ENCODE measurements at regions not wholly inside any gene's neighbourhood (a gene's known extent, or its start where the extent isn't known, plus 50 kb on each side); places are given as distances from the start of the nearest gene placed in this dataset.
A peak's percentile ranks its signal among the peaks of the same experiment; 100 is the strongest.

GRCh38 chr5:135216471-135217343, 182.3 kb downstream of the MACROH2A1 start:
- intact Hi-C loops (cut with DNase I), result no loop called here
- no peak for FAIRE-seq
- H3K4me3 ChIP-seq, result no peak overlapping the region
- no peaks in the 10 kb centered on the region for H3K27me3 ChIP-seq
- no peak for DNase-seq
- H3K27ac ChIP-seq, result no peak overlapping the region
- no peak for ATAC-seq
- no peaks in the 10 kb centered on the region for H3K4me1 ChIP-seq
- no peak for TF ChIP-seq CTCF (IDR thresholded peaks at IDR 0.05)
- H3K36me3 ChIP-seq, result no peaks in the 10 kb centered on the region
- H3K9me3 ChIP-seq, result no peaks in the 10 kb centered on the region

GRCh38 chr5:135215617-135216470, 181.8 kb upstream of the PITX1 start:
- Histone ChIP-seq H3K36me3 (no peaks in the 10 kb centered on the region), H3K9me3 (no peaks in the 10 kb centered on the region), H3K27ac (no peak overlapping the region), H3K4me1 (no peaks in the 10 kb centered on the region), H3K27me3 (no peaks in the 10 kb centered on the region), H3K4me3 (no peak overlapping the region)
- FAIRE-seq (no peak), ATAC-seq (no peak), DNase-seq (no peak)
- WGBS, 2 donors, result 65 to 74% methylated on average over 7 of the region's 7 CpGs
- intact Hi-C loops (cut with DNase I), result no loop called here
- TF ChIP-seq CTCF (IDR thresholded peaks at IDR 0.05), result no peak

- intact Hi-C loops (cut with DNase I), result no loop called here
- ATAC-seq (peak in 2 of 4 donors; percentile 42 to 63), DNase-seq (no peak), FAIRE-seq (no peak)
- no peaks in the 10 kb centered on the region for H3K36me3 ChIP-seq
- H3K27ac ChIP-seq, result no peak overlapping the region
- H3K27me3 ChIP-seq, result no peaks in the 10 kb centered on the region
- H3K9me3 ChIP-seq, result no peaks in the 10 kb centered on the region
- H3K4me1 ChIP-seq, result no peaks in the 10 kb centered on the region
- H3K4me3 ChIP-seq, result no peak overlapping the region
- WGBS, 2 donors, result 46 to 53% methylated on average over 7 of the region's 7 CpGs
- TF ChIP-seq CTCF (IDR thresholded peaks at IDR 0.05), result no peak
Observed at GRCh38 chr5:135214897-135215616, 181.0 kb upstream of the PITX1 start.

- 60 to 63% methylated on average over 15 of the region's 15 CpGs for WGBS, 2 donors
- Histone ChIP-seq H3K4me3 (no peak overlapping the region), H3K4me1 (no peaks in the 10 kb centered on the region), H3K27ac (no peak overlapping the region), H3K9me3 (no peaks in the 10 kb centered on the region), H3K36me3 (no peaks in the 10 kb centered on the region), H3K27me3 (no peaks in the 10 kb centered on the region)
- FAIRE-seq (no peak), DNase-seq (no peak), ATAC-seq (no peak)
- intact Hi-C loops (cut with DNase I), result no loop called here
- TF ChIP-seq CTCF (IDR thresholded peaks at IDR 0.05), result no peak
Observed at GRCh38 chr5:135213466-135214239, 179.6 kb upstream of the PITX1 start.

All from pancreas (tissue), 10 donors.